ENCODE measurements at regions not wholly inside any gene's neighbourhood (a gene's known extent, or its start where the extent isn't known, plus 50 kb on each side); places are given as distances from the start of the nearest gene placed in this dataset.
"Not testable (repeated sequence)": the region's sequence is repeated elsewhere in the genome, so short reads cannot be mapped to it uniquely, and the experiment has no call there.

GRCh38 chr13:43946281-43946680 is 66.6 kb downstream of the LACC1 start:
- no peak for ATAC-seq (ENCODE audit: insufficient number of reproducible peaks, low FRiP score, low read depth)
- H3K36me3 ChIP-seq: no peaks in the 10 kb centered on the region
- no peak overlapping the region for H3K27ac ChIP-seq

DNA sequence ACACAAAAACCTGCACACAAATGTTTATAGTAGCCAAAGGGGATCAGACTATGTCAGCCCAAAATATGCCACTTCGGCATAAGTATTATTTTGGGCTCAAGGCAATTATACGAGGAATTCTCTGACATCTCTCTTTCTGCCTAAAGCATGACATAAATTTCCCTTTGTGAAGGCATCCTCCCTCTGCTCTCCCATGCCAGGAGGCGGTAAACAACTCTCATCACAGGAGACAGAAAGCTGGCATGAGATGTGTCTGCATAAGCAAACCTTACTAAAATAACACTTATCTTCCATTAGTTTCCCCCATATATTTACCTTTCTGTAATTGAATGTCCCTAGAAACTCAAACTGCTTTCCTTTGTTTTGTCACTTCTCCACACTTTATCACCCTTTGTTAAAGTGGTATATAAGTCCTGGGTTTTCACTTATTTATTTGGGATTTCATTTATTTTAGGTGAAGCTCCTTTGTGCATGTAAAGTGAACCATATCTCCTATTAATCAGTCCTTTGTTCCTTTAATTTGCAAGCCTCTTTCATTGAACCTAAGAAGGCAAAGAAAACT is 68.3 kb downstream of the LACC1 start:
- H3K27me3 ChIP-seq (replicated peaks; ENCODE audit: insufficient read depth): no peaks in the 10 kb centered on the region
- no peak for ATAC-seq (ENCODE audit: insufficient number of reproducible peaks, low FRiP score, low read depth)
- no peak overlapping the region for H3K27ac ChIP-seq
- H3K36me3 ChIP-seq: no peaks in the 10 kb centered on the region
- H3K4me1 ChIP-seq (ENCODE audit: control insufficient read depth in 1 of 2, low read depth in 2 of 2): peaks cover 0 to 5% of the 10 kb centered on the region in 2 donors
- TF ChIP-seq, protein P1, sequence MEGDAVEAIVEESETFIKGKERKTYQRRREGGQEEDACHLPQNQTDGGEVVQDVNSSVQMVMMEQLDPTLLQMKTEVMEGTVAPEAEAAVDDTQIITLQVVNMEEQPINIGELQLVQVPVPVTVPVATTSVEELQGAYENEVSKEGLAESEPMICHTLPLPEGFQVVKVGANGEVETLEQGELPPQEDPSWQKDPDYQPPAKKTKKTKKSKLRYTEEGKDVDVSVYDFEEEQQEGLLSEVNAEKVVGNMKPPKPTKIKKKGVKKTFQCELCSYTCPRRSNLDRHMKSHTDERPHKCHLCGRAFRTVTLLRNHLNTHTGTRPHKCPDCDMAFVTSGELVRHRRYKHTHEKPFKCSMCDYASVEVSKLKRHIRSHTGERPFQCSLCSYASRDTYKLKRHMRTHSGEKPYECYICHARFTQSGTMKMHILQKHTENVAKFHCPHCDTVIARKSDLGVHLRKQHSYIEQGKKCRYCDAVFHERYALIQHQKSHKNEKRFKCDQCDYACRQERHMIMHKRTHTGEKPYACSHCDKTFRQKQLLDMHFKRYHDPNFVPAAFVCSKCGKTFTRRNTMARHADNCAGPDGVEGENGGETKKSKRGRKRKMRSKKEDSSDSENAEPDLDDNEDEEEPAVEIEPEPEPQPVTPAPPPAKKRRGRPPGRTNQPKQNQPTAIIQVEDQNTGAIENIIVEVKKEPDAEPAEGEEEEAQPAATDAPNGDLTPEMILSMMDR (IDR thresholded peaks at IDR 0.05): no peak
- DNase-seq (ENCODE audit: low spot score): no peak
- peaks cover 5% of the 10 kb centered on the region for H3K9me3 ChIP-seq
- H3K4me3 ChIP-seq: no peak overlapping the region

More at GRCh38 chr13:43946281-43946680, 66.6 kb downstream of the LACC1 start:
- no peak for DNase-seq (ENCODE audit: low spot score)
- Histone ChIP-seq H3K4me3 (no peak overlapping the region), H3K9me3 (peaks cover 5% of the 10 kb centered on the region), H3K4me1 (ENCODE audit: control insufficient read depth in 1 of 2, low read depth in 2 of 2) (no peaks in the 10 kb centered on the region), H3K27me3 (replicated peaks; ENCODE audit: insufficient read depth) (no peaks in the 10 kb centered on the region)
- TF ChIP-seq, protein P1 (IDR thresholded peaks at IDR 0.05): no peak

DNA sequence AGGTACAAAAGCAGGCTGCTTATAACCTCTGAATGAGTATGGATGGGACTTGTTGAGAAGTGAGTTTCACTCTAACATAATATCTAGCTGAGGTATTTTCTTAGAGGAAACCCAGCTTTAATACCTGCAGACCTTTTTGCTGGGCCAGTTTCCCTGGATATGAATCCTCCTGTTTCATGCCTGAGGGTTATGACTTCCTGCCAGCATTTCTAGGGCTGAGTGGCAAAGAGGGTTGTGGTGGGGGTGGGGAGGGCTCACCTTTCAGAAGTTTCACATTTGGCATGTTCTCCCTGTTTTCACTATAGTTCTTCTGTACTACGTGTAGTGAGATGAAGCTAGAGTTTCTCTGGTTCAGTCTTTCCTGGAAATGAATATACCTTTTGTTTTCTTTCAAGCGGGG is 73.7 kb downstream of the LACC1 start:
- DNase-seq (ENCODE audit: low spot score) (no peak), ATAC-seq (ENCODE audit: insufficient number of reproducible peaks, low FRiP score, low read depth) (no peak)
- TF ChIP-seq, protein P1 (IDR thresholded peaks at IDR 0.05): no peak
- peak overlapping the region in 1 of 2 donors; percentile 26 for H3K27ac ChIP-seq
- no peak overlapping the region for H3K4me3 ChIP-seq
- no peaks in the 10 kb centered on the region for H3K27me3 ChIP-seq (replicated peaks; ENCODE audit: insufficient read depth)
- H3K36me3 ChIP-seq: no peaks in the 10 kb centered on the region
- H3K4me1 ChIP-seq (ENCODE audit: control insufficient read depth in 1 of 2, low read depth in 2 of 2): peaks cover 0 to 27% of the 10 kb centered on the region in 2 donors
- no peaks in the 10 kb centered on the region for H3K9me3 ChIP-seq

GRCh38 chr13:43956975-43957374 is 77.3 kb downstream of the LACC1 start:
- H3K36me3 ChIP-seq; H3K27me3 ChIP-seq (replicated peaks; ENCODE audit: insufficient read depth); H3K27ac ChIP-seq; H3K9me3 ChIP-seq; H3K4me3 ChIP-seq; DNase-seq (ENCODE audit: low spot score); ATAC-seq (ENCODE audit: insufficient number of reproducible peaks, low FRiP score, low read depth): not testable (repeated sequence)
- peaks cover 0 to 27% of the 10 kb centered on the region in 2 donors for H3K4me1 ChIP-seq (ENCODE audit: control insufficient read depth in 1 of 2, low read depth in 2 of 2)

- TF ChIP-seq, protein P1 (IDR thresholded peaks at IDR 0.05): no peak
- Histone ChIP-seq H3K27ac (no peak overlapping the region), H3K9me3 (no peaks in the 10 kb centered on the region), H3K36me3 (no peaks in the 10 kb centered on the region), H3K27me3 (replicated peaks; ENCODE audit: insufficient read depth) (no peaks in the 10 kb centered on the region), H3K4me1 (ENCODE audit: control insufficient read depth in 1 of 2, low read depth in 2 of 2) (peaks cover 0 to 10% of the 10 kb centered on the region in 2 donors), H3K4me3 (no peak overlapping the region)
- no peak for DNase-seq (ENCODE audit: low spot score)
- no peak for ATAC-seq (ENCODE audit: insufficient number of reproducible peaks, low FRiP score, low read depth)
Observed at GRCh38 chr13:43959291-43959690, 79.6 kb downstream of the LACC1 start.

DNA sequence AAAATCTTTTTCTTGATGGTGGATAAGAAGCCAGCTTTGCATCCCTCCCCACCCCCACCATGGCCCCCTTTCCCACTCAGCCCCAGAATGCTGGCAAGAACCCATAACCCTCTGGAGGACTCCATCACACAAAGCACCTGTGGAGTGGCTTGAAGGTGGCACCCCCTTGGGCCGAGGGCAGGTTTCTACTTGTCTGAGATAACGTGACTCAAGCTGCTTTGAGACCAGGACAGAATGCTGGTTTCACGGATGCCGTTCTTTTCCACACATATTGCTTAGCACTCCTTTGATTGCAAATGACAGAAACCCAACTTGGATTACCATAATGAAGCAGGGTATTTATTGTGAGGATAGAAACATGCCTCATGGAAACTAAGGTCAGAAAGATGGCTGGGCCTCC is 82.2 kb downstream of the LACC1 start:
- Histone ChIP-seq H3K4me1 (ENCODE audit: control insufficient read depth in 1 of 2, low read depth in 2 of 2) (no peaks in the 10 kb centered on the region), H3K9me3 (no peaks in the 10 kb centered on the region), H3K36me3 (no peaks in the 10 kb centered on the region), H3K4me3 (no peak overlapping the region), H3K27ac (no peak overlapping the region), H3K27me3 (replicated peaks; ENCODE audit: insufficient read depth) (no peaks in the 10 kb centered on the region)
- no peak for DNase-seq (ENCODE audit: low spot score)
- no peak for ATAC-seq (ENCODE audit: insufficient number of reproducible peaks, low FRiP score, low read depth)
- TF ChIP-seq, protein P1 (IDR thresholded peaks at IDR 0.05): no peak
